Left ventricle myocardium inferior (tissue), 1 donor: ENCODE measurements at regions not wholly inside any gene's neighbourhood (a gene's known extent, or its start where the extent isn't known, plus 50 kb on each side); places are given as distances from the start of the nearest gene placed in this dataset.

Experiments used
- DNase-seq: peaks from one replicate; pipeline ENCODE4 v3.0.0-alpha.2; 2020
- H3K27ac ChIP-seq: fragments of 200-600 bp; replicated peaks from 2 replicates; pipeline ENCODE4 v1.8.0; 2021
- H3K27me3 ChIP-seq: fragments of 200-600 bp; 2 replicates; pipeline ENCODE4 v1.8.0; 2021; ENCODE audit warnings: low read depth
- H3K36me3 ChIP-seq: fragments of 200-600 bp; 2 replicates; pipeline ENCODE4 v1.8.0; 2021
- H3K4me1 ChIP-seq: fragments of 200-600 bp; 2 replicates; pipeline ENCODE4 v1.8.0; 2021
- H3K4me3 ChIP-seq: fragments of 200-600 bp; 2 replicates; pipeline ENCODE4 v1.8.0; 2021; ENCODE audit warnings: mild to moderate bottlenecking, moderate library complexity
- H3K9me3 ChIP-seq: fragments of 200-600 bp; replicated peaks from 2 replicates; pipeline ENCODE4 v1.8.0; 2021
- CTCF ChIP-seq: fragments of 200-600 bp; IDR thresholded peaks from 2 replicates; pipeline ENCODE4 v1.8.0; 2021; ENCODE audit warnings: antibody characterized with exemption, mild to moderate bottlenecking, borderline replicate concordance
- intact Hi-C: fragments of 100-400 bp; cut with micrococcal nuclease; formaldehyde crosslinking; loops from one replicate; pipeline ENCODE4 v1.11.0; 2022
- donor health status: DM: no; HTN: yes; CAD: no; lungs with severe emphysema.

- intact Hi-C loops, result no loop called here
- TF ChIP-seq CTCF, result no peak
- no peak overlapping the region for H3K27ac ChIP-seq
- H3K9me3 ChIP-seq, result peaks cover under 1% of the 10 kb centered on the region
- no peak overlapping the region for H3K4me3 ChIP-seq
- DNase-seq, result no peak
- no peaks in the 10 kb centered on the region for H3K36me3 ChIP-seq
- H3K27me3 ChIP-seq, result no peaks in the 10 kb centered on the region
- no peaks in the 10 kb centered on the region for H3K4me1 ChIP-seq
Observed at GRCh38 chr21:19557488-19557887, 1153.9 kb upstream of the TMPRSS15 start.

GRCh38 chr21:19565587-19565986 lies 1162.0 kb upstream of the TMPRSS15 start:
- Histone ChIP-seq H3K27me3 (no peaks in the 10 kb centered on the region), H3K9me3 (peaks cover 12% of the 10 kb centered on the region), H3K4me3 (no peak overlapping the region), H3K27ac (no peak overlapping the region), H3K4me1 (no peaks in the 10 kb centered on the region), H3K36me3 (no peaks in the 10 kb centered on the region)
- DNase-seq, result no peak
- intact Hi-C loops, result no loop called here
- TF ChIP-seq CTCF, result no peak

GRCh38 chr21:19566975-19567374 lies 1163.4 kb upstream of the TMPRSS15 start:
- Histone ChIP-seq H3K4me3 (no peak overlapping the region), H3K36me3 (no peaks in the 10 kb centered on the region), H3K4me1 (no peaks in the 10 kb centered on the region), H3K9me3 (peaks cover 12% of the 10 kb centered on the region), H3K27ac (no peak overlapping the region), H3K27me3 (no peaks in the 10 kb centered on the region)
- intact Hi-C loops, result no loop called here
- DNase-seq, result no peak
- TF ChIP-seq CTCF, result no peak

- no peak for TF ChIP-seq CTCF
- H3K36me3 ChIP-seq, result no peaks in the 10 kb centered on the region
- H3K4me3 ChIP-seq, result no peak overlapping the region
- no peaks in the 10 kb centered on the region for H3K4me1 ChIP-seq
- no peaks in the 10 kb centered on the region for H3K9me3 ChIP-seq
- H3K27ac ChIP-seq, result no peak overlapping the region
- DNase-seq, result no peak
- intact Hi-C loops, result no loop called here
- H3K27me3 ChIP-seq, result no peaks in the 10 kb centered on the region
Observed at GRCh38 chr21:19577381-19577780, 1173.8 kb upstream of the TMPRSS15 start.

- H3K36me3 ChIP-seq, result no peaks in the 10 kb centered on the region
- H3K27ac ChIP-seq, result no peak overlapping the region
- no peaks in the 10 kb centered on the region for H3K27me3 ChIP-seq
- intact Hi-C loops, result no loop called here
- no peak for DNase-seq
- no peak overlapping the region for H3K4me3 ChIP-seq
- H3K4me1 ChIP-seq, result no peaks in the 10 kb centered on the region
- no peak for TF ChIP-seq CTCF
- peaks cover 2% of the 10 kb centered on the region for H3K9me3 ChIP-seq
Observed at GRCh38 chr21:19590044-19590443, 1186.5 kb upstream of the TMPRSS15 start.
